ENCODE measurements at regions not wholly inside any gene's neighbourhood (a gene's known extent, or its start where the extent isn't known, plus 50 kb on each side); places are given as distances from the start of the nearest gene placed in this dataset.

DNA sequence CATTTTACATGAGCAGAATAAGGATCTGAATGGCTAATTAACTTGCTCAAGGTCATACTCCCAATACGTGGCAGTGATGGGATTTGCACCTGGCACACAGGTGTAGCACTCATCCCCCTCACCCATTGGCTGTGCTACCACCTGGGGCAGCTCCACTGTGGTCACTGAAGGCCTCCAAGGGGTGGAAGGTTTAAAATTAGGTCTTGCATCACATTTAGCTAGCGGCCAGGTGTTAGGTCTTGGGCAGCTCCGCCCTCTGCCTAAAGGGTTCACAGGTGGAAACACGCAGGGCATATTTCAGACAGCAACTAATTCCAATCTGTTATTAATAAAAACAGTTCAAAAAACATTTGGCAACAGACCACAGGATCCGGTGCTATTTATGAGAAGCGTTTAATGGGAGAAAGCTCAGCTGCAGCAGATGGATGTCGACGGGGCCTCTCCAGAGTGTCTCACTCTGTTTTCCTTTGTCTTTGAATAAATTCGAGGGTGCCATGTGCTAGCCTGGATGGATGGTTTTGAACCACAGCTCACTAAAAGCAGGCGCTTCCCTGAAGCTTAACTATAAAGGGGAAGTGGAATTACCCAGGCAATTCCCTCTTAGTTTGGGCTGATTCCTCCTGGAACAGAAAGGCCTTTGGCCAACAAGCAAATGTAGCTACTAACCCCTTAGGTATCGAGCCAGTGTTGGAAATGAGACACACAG lies 1017.6 kb downstream of the TYW1 start:
- DNase-seq, result no peak
- intact Hi-C loops (cut with DNase I), result no loop called here
- H3K4me1 ChIP-seq, result no peaks in the 10 kb centered on the region
- no peak overlapping the region for H3K4me3 ChIP-seq (replicated peaks in 1 of 3)
- no peak for TF ChIP-seq POLR2A (IDR thresholded peaks at IDR 0.05)
- no peak for TF ChIP-seq CTCF (IDR thresholded peaks at IDR 0.05)
- H3K27ac ChIP-seq, result no peak overlapping the region
- 75 to 80% methylated on average over 11 of the region's 11 CpGs for WGBS, 2 donors
- no peaks in the 10 kb centered on the region for H3K9me3 ChIP-seq
- H3K27me3 ChIP-seq, result no peaks in the 10 kb centered on the region
- H3K36me3 ChIP-seq, result no peaks in the 10 kb centered on the region

- intact Hi-C loops (cut with DNase I), result no loop called here
- no peak for DNase-seq
- Histone ChIP-seq H3K9me3 (no peaks in the 10 kb centered on the region), H3K36me3 (no peaks in the 10 kb centered on the region), H3K27me3 (no peaks in the 10 kb centered on the region), H3K27ac (no peak overlapping the region), H3K4me1 (no peaks in the 10 kb centered on the region), H3K4me3 (replicated peaks in 1 of 3) (no peak overlapping the region)
- TF ChIP-seq CTCF (IDR thresholded peaks at IDR 0.05), result no peak
- 56 to 61% methylated on average over 5 of the region's 5 CpGs for WGBS, 2 donors
Observed at GRCh38 chr7:68015122-68015977, 1018.7 kb downstream of the TYW1 start.

DNA sequence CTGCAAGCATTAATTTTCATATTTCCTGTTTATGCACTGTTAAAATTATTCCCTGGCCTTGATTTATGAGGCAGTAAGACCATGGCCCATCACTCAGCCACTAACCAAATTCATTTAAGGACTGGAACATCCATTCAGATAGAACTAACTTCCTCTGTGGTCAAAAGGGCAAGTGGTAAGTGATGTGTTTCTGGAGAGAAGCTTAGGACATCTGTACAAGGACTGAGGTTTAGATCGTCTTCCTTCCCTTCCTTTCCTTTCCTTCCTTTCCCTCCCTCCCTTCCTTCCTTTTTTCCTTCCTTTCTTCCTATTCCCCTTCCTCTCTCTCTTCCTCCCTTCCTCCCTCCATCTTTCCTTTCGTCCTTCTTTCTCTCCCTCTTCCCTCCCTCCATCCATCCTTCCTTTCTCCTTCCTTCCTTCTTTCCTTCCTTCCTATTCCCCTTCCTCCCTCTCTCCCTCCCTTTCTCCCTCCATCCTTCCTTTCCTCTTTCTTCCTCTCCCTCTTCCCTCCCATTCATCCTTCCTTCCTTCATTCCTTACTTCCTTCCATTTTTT lies 1019.4 kb downstream of the TYW1 start:
- no peak overlapping the region for H3K27ac ChIP-seq
- DNase-seq, result no peak
- WGBS, 2 donors, result 61 to 83% methylated on average over 2 of the region's 2 CpGs
- intact Hi-C loops (cut with DNase I), result no loop called here
- H3K4me1 ChIP-seq, result no peaks in the 10 kb centered on the region
- H3K27me3 ChIP-seq, result no peaks in the 10 kb centered on the region
- H3K4me3 ChIP-seq (replicated peaks in 1 of 3), result no peak overlapping the region
- H3K9me3 ChIP-seq, result no peaks in the 10 kb centered on the region
- TF ChIP-seq CTCF (IDR thresholded peaks at IDR 0.05), result no peak
- TF ChIP-seq POLR2A (IDR thresholded peaks at IDR 0.05), result no peak
- no peaks in the 10 kb centered on the region for H3K36me3 ChIP-seq

- H3K9me3 ChIP-seq, result no peaks in the 10 kb centered on the region
- no peak overlapping the region for H3K27ac ChIP-seq
- no peaks in the 10 kb centered on the region for H3K27me3 ChIP-seq
- 46 to 70% methylated on average over 3 of the region's 3 CpGs for WGBS, 2 donors
- no peaks in the 10 kb centered on the region for H3K36me3 ChIP-seq
- H3K4me1 ChIP-seq, result no peaks in the 10 kb centered on the region
- TF ChIP-seq POLR2A (IDR thresholded peaks at IDR 0.05), result no peak
- no peak for TF ChIP-seq CTCF (IDR thresholded peaks at IDR 0.05)
- DNase-seq, result no peak
- intact Hi-C loops (cut with DNase I), result no loop called here
- H3K4me3 ChIP-seq (replicated peaks in 1 of 3), result no peak overlapping the region
Observed at GRCh38 chr7:68020102-68020501, 1023.5 kb downstream of the TYW1 start.

DNA sequence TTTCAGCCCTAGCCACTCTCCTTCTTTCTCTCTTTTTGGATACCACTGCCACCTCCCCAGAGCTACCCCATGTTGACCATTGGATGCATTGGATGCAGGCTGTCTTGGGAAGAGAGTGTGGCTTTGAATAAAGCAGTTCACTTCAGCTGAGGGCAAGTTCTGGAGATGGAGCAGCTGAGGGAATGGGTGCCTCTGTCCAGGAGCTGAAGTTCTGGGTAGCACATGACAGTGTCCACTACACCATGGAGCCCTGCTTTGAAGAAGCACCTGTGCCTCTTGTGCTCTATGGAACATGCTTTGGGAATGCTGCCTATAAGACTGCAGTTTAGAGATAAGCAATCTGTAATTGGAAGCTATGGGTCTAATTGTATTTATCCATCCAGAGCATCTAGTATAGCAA lies 1028.7 kb downstream of the TYW1 start:
- H3K27me3 ChIP-seq, result no peaks in the 10 kb centered on the region
- H3K36me3 ChIP-seq, result no peaks in the 10 kb centered on the region
- H3K27ac ChIP-seq, result no peak overlapping the region
- no peak overlapping the region for H3K4me3 ChIP-seq (replicated peaks in 1 of 3)
- DNase-seq, result no peak
- peaks cover 0 to 4% of the 10 kb centered on the region in 2 donors for H3K4me1 ChIP-seq
- intact Hi-C loops (cut with DNase I), result no loop called here
- H3K9me3 ChIP-seq, result no peaks in the 10 kb centered on the region
- TF ChIP-seq POLR2A (IDR thresholded peaks at IDR 0.05) (no peak), CTCF (IDR thresholded peaks at IDR 0.05) (no peak)
